ENCODE measurements at regions not wholly inside any gene's neighbourhood (a gene's known extent, or its start where the extent isn't known, plus 50 kb on each side); places are given as distances from the start of the nearest gene placed in this dataset.
"Not testable (repeated sequence)": the region's sequence is repeated elsewhere in the genome, so short reads cannot be mapped to it uniquely, and the experiment has no call there.

DNA sequence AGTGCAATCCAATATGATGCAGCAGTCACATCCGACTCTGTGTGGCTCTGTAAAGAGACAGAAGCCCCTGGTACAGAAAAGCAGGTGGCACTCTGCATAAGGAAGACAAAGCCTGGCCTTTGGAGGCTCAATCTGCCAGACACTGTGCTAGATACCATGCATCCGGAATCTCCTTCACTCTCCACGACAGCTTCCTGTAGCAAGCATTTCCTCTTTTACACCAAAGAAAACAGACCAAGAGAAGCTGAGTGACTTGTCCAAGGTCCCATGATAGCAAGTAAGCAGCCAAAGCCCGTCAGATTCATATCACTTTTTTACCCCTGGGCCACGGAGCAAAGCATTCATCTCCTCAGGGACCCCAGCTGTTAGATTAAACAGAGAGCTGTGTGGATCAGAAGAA is 64.2 kb upstream of the SMIM23 start:
- TF ChIP-seq, protein P1, sequence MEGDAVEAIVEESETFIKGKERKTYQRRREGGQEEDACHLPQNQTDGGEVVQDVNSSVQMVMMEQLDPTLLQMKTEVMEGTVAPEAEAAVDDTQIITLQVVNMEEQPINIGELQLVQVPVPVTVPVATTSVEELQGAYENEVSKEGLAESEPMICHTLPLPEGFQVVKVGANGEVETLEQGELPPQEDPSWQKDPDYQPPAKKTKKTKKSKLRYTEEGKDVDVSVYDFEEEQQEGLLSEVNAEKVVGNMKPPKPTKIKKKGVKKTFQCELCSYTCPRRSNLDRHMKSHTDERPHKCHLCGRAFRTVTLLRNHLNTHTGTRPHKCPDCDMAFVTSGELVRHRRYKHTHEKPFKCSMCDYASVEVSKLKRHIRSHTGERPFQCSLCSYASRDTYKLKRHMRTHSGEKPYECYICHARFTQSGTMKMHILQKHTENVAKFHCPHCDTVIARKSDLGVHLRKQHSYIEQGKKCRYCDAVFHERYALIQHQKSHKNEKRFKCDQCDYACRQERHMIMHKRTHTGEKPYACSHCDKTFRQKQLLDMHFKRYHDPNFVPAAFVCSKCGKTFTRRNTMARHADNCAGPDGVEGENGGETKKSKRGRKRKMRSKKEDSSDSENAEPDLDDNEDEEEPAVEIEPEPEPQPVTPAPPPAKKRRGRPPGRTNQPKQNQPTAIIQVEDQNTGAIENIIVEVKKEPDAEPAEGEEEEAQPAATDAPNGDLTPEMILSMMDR (IDR thresholded peaks at IDR 0.05) = no peak
- no peak for ATAC-seq (ENCODE audit: low FRiP score)
- DNase-seq (ENCODE audit: low spot score) = no peak

DNA sequence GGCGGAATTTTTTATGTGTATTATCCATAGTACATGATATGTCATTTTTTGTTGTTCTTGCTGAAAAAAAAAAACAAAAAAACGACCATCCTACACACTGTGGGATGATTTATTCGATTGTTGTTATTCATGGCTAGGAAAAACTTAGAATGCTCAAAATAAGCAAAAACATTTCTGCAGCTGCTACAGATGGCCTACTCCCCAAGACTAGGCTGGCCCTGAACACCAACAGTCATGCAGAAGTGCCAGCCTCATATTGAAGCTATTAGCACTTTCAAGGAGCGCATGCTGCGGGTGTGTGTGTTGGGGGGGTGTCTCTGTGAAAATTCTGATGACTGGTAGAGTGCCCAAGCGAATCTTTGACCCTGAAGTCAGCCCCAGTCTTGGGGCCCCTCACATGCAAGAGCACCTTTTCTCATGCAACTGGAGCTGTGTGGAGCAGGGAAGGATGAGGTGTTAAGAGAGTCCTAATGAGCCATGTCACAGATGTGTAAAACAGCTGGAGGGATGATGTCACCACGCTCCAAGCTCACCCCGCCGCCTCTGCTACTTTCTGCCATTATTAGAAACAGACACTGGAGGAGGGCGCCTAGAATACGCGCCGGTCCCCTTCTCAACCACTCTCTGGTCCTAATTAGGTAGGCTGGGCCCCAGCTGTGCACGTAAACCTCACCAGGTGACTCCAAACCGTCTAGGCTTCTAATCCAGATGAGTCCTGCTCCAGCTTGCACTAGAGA is 61.0 kb upstream of the SMIM23 start:
- no peak for ATAC-seq (ENCODE audit: low FRiP score)
- DNase-seq (ENCODE audit: low spot score) = no peak
- TF ChIP-seq, protein P1 (IDR thresholded peaks at IDR 0.05) = no peak

DNA sequence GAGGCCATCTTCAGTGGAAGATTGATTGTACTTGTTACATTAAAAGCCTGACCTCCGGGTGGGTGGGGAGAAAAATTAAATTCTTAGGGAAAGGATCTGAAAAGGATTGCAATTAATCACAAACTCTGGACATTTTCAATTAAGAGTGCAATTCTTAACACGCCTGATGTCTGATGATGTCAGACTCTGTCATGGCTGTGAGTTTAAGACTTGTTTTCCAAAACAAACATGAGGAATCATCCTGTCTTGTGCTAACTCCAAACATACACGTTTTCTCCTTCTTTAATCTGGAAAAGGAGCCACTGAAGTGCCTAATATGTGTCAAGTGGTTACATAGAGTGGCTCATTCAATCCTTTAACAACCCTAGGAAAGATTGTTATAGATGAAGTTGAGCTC is 60.4 kb upstream of the SMIM23 start:
- ATAC-seq (ENCODE audit: low FRiP score) (no peak), DNase-seq (ENCODE audit: low spot score) (no peak)
- TF ChIP-seq, protein P1 (IDR thresholded peaks at IDR 0.05) = no peak

DNA sequence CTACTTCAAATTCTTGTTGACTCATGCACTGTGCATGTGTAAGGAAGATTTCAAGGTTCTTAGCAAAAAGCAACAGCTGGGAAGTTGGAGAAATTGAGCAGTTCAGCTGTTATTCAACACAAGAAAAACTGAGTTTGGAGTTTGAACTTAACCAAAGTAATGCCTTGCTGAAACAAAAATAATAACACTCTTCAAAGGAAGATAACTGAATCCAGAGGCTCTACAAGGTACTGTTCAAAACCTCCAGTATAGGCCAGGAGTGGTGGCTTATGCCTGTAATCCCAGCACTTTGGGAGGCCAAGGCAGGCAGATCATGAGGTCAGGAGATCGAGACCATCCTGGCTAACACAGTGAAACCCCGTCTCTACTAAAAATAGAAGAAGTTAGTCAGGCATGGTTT is 58.8 kb upstream of the SMIM23 start:
- ATAC-seq (ENCODE audit: low FRiP score); DNase-seq (ENCODE audit: low spot score): not testable (repeated sequence)

DNA sequence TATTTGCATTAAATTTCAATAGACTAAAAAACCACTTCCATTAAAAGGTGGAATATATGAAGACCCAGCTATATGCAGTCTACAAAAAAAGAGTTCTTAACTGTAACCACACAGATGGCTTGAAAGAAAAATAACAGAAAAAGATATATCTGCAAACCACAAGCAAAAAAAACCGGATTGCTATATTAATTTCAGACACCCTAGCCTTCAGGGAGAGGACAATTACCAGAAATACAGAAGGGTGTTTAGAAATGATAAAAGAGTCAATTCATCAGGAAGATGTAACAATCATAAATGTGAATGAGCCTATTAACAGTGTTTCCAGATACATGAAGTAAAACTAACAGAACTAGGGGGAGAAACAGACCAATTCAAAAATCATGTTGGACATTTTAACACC is 56.9 kb upstream of the SMIM23 start:
- TF ChIP-seq, protein P1 (IDR thresholded peaks at IDR 0.05) = no peak
- ATAC-seq (ENCODE audit: low FRiP score) (no peak), DNase-seq (ENCODE audit: low spot score) (no peak)
